ENCODE measurements at regions not wholly inside any gene's neighbourhood (a gene's known extent, or its start where the extent isn't known, plus 50 kb on each side); places are given as distances from the start of the nearest gene placed in this dataset.
"Not testable (repeated sequence)": the region's sequence is repeated elsewhere in the genome, so short reads cannot be mapped to it uniquely, and the experiment has no call there.

- H3K9me3 Mint-ChIP-seq: peaks cover 4% of the 10 kb centered on the region
- H3K4me3 Mint-ChIP-seq: no peak overlapping the region
- H3K36me3 Mint-ChIP-seq (ENCODE audit: low read depth): no peaks in the 10 kb centered on the region
These were observed 290.7 kb upstream of the FOLH1 start for GRCh38 chr11:49499117-49499516.

GRCh38 chr11:49505231-49505630 is 296.8 kb upstream of the FOLH1 start:
- Mint-ChIP-seq H3K27ac (no peak overlapping the region), H3K27me3 (ENCODE audit: insufficient read depth) (no peaks in the 10 kb centered on the region), H3K4me1 (ENCODE audit: low read depth) (no peaks in the 10 kb centered on the region), H3K9me3 (peaks cover 4% of the 10 kb centered on the region), H3K4me3 (no peak overlapping the region), H3K36me3 (ENCODE audit: low read depth) (no peaks in the 10 kb centered on the region)
- intact Hi-C loops (cut with micrococcal nuclease): no loop called here
- DNase-seq (ENCODE audit: low spot score): no peak

More at GRCh38 chr11:49499117-49499516, 290.7 kb upstream of the FOLH1 start:
- no peaks in the 10 kb centered on the region for H3K4me1 Mint-ChIP-seq (ENCODE audit: low read depth)
- intact Hi-C loops (cut with micrococcal nuclease): no loop called here
- no peaks in the 10 kb centered on the region for H3K27me3 Mint-ChIP-seq (ENCODE audit: insufficient read depth)
- DNase-seq (ENCODE audit: low spot score): no peak
- no peak overlapping the region for H3K27ac Mint-ChIP-seq

- H3K4me1 Mint-ChIP-seq (ENCODE audit: low read depth); H3K4me3 Mint-ChIP-seq; H3K27ac Mint-ChIP-seq; H3K27me3 Mint-ChIP-seq (ENCODE audit: insufficient read depth); H3K36me3 Mint-ChIP-seq (ENCODE audit: low read depth); H3K9me3 Mint-ChIP-seq; DNase-seq (ENCODE audit: low spot score): not testable (repeated sequence)
- intact Hi-C loops (cut with micrococcal nuclease): loop anchor here (10.0 kb wide), 1 partner anchor 1352 kb away; no protein-coding TSS in a partner anchor
These were observed 317.9 kb upstream of the FOLH1 start for GRCh38 chr11:49526240-49526829.

- H3K27ac Mint-ChIP-seq: no peak overlapping the region
- no peaks in the 10 kb centered on the region for H3K27me3 Mint-ChIP-seq (ENCODE audit: insufficient read depth)
- no peaks in the 10 kb centered on the region for H3K4me1 Mint-ChIP-seq (ENCODE audit: low read depth)
- DNase-seq (ENCODE audit: low spot score): no peak
- H3K4me3 Mint-ChIP-seq: no peak overlapping the region
- no peaks in the 10 kb centered on the region for H3K36me3 Mint-ChIP-seq (ENCODE audit: low read depth)
- H3K9me3 Mint-ChIP-seq: peaks cover 6% of the 10 kb centered on the region
- intact Hi-C loops (cut with micrococcal nuclease): no loop called here
These were observed 324.8 kb upstream of the FOLH1 start for GRCh38 chr11:49533204-49533603.

- intact Hi-C loops (cut with micrococcal nuclease); H3K4me1 Mint-ChIP-seq (ENCODE audit: low read depth); H3K4me3 Mint-ChIP-seq; H3K27ac Mint-ChIP-seq; DNase-seq (ENCODE audit: low spot score); H3K9me3 Mint-ChIP-seq; H3K27me3 Mint-ChIP-seq (ENCODE audit: insufficient read depth); H3K36me3 Mint-ChIP-seq (ENCODE audit: low read depth): not testable (repeated sequence)
These were observed 330.5 kb upstream of the FOLH1 start for GRCh38 chr11:49538927-49539326.

GRCh38 chr11:49558261-49558847 is 350.0 kb upstream of the FOLH1 start:
- H3K4me3 Mint-ChIP-seq; H3K9me3 Mint-ChIP-seq; intact Hi-C loops (cut with micrococcal nuclease); H3K4me1 Mint-ChIP-seq (ENCODE audit: low read depth); DNase-seq (ENCODE audit: low spot score); H3K27ac Mint-ChIP-seq; H3K36me3 Mint-ChIP-seq (ENCODE audit: low read depth); H3K27me3 Mint-ChIP-seq (ENCODE audit: insufficient read depth): not testable (repeated sequence)

GRCh38 chr11:49560593-49560992 is 352.2 kb upstream of the FOLH1 start:
- H3K9me3 Mint-ChIP-seq; H3K27me3 Mint-ChIP-seq (ENCODE audit: insufficient read depth); H3K4me3 Mint-ChIP-seq; DNase-seq (ENCODE audit: low spot score); H3K36me3 Mint-ChIP-seq (ENCODE audit: low read depth); H3K27ac Mint-ChIP-seq; H3K4me1 Mint-ChIP-seq (ENCODE audit: low read depth); intact Hi-C loops (cut with micrococcal nuclease): not testable (repeated sequence)

GRCh38 chr11:49561240-49561880 is 353.0 kb upstream of the FOLH1 start:
- H3K27ac Mint-ChIP-seq; H3K4me1 Mint-ChIP-seq (ENCODE audit: low read depth); H3K36me3 Mint-ChIP-seq (ENCODE audit: low read depth); H3K4me3 Mint-ChIP-seq; intact Hi-C loops (cut with micrococcal nuclease); H3K9me3 Mint-ChIP-seq; DNase-seq (ENCODE audit: low spot score); H3K27me3 Mint-ChIP-seq (ENCODE audit: insufficient read depth): not testable (repeated sequence)

GRCh38 chr11:49562262-49562661 is 353.9 kb upstream of the FOLH1 start:
- H3K27ac Mint-ChIP-seq; H3K36me3 Mint-ChIP-seq (ENCODE audit: low read depth): not testable (repeated sequence)

GRCh38 chr11:49579492-49579891 is 371.1 kb upstream of the FOLH1 start:
- intact Hi-C loops (cut with micrococcal nuclease); DNase-seq (ENCODE audit: low spot score); H3K27me3 Mint-ChIP-seq (ENCODE audit: insufficient read depth); H3K36me3 Mint-ChIP-seq (ENCODE audit: low read depth); H3K9me3 Mint-ChIP-seq; H3K4me1 Mint-ChIP-seq (ENCODE audit: low read depth); H3K4me3 Mint-ChIP-seq; H3K27ac Mint-ChIP-seq: not testable (repeated sequence)

More at GRCh38 chr11:49562262-49562661, 353.9 kb upstream of the FOLH1 start:
- H3K9me3 Mint-ChIP-seq; H3K27me3 Mint-ChIP-seq (ENCODE audit: insufficient read depth); DNase-seq (ENCODE audit: low spot score); H3K4me1 Mint-ChIP-seq (ENCODE audit: low read depth); H3K4me3 Mint-ChIP-seq; intact Hi-C loops (cut with micrococcal nuclease): not testable (repeated sequence)

- H3K27me3 Mint-ChIP-seq (ENCODE audit: insufficient read depth); H3K36me3 Mint-ChIP-seq (ENCODE audit: low read depth); intact Hi-C loops (cut with micrococcal nuclease); DNase-seq (ENCODE audit: low spot score); H3K4me1 Mint-ChIP-seq (ENCODE audit: low read depth); H3K27ac Mint-ChIP-seq; H3K9me3 Mint-ChIP-seq; H3K4me3 Mint-ChIP-seq: not testable (repeated sequence)
These were observed 366.7 kb upstream of the OR4C13 start for GRCh38 chr11:49585495-49585894.

GRCh38 chr11:49608892-49609291 is 343.3 kb upstream of the OR4C13 start:
- H3K27me3 Mint-ChIP-seq (ENCODE audit: insufficient read depth); H3K4me1 Mint-ChIP-seq (ENCODE audit: low read depth); H3K4me3 Mint-ChIP-seq; intact Hi-C loops (cut with micrococcal nuclease); H3K36me3 Mint-ChIP-seq (ENCODE audit: low read depth); H3K9me3 Mint-ChIP-seq; H3K27ac Mint-ChIP-seq; DNase-seq (ENCODE audit: low spot score): not testable (repeated sequence)

GRCh38 chr11:49623872-49624271 is 328.3 kb upstream of the OR4C13 start:
- H3K36me3 Mint-ChIP-seq (ENCODE audit: low read depth); H3K27me3 Mint-ChIP-seq (ENCODE audit: insufficient read depth); H3K4me3 Mint-ChIP-seq; intact Hi-C loops (cut with micrococcal nuclease); DNase-seq (ENCODE audit: low spot score); H3K27ac Mint-ChIP-seq; H3K4me1 Mint-ChIP-seq (ENCODE audit: low read depth): not testable (repeated sequence)
- H3K9me3 Mint-ChIP-seq: peaks cover 16% of the 10 kb centered on the region

All from activated T-helper 1 cell treated with anti-CD3 and anti-CD28 coated beads, Interleukin-12 subunit alpha, Interleukin-12 subunit beta, Interleukin-2, Interleukin-4 antibody, amounts not matched to agents 30 ng/mL and 10 ng/mL and 1 ng/mL, durations not matched to agents 14 hours and 24 hours and 36 hours (primary cell).